Astrocyte (in vitro differentiated cells and primary cell): ENCODE measurements at regions not wholly inside any gene's neighbourhood (a gene's known extent, or its start where the extent isn't known, plus 50 kb on each side); places are given as distances from the start of the nearest gene placed in this dataset.

Experiments
- DNase-seq: peaks from one replicate; pipeline ENCODE4 v3.0.0-alpha.2; 2010; ENCODE audit warnings: low read depth
- FAIRE-seq: peaks from 2 replicates; lab custom pipeline; 2011; peaks lifted over from hg19 to GRCh38; lab: Jason Lieb, UNC
- H2AFZ ChIP-seq: 2 replicates; pipeline ENCODE4 v1.6.0; 2012; ENCODE audit warnings: low read depth, low read length, inconsistent platforms
- H3K27ac ChIP-seq: 2 replicates; pipeline ENCODE4 v1.5.1; 2011; ENCODE audit warnings: low read depth, low read length, inconsistent platforms
- H3K27me3 ChIP-seq: 2 replicates; pipeline ENCODE4 v1.6.0; 2011; ENCODE audit warnings: low read length, inconsistent platforms; ENCODE audit not compliant: insufficient read depth
- H3K36me3 ChIP-seq: 2 replicates; pipeline ENCODE4 v1.5.1; 2011; ENCODE audit warnings: low read length, inconsistent platforms; ENCODE audit not compliant: insufficient read depth
- H3K4me1 ChIP-seq: 2 replicates; pipeline ENCODE4 v1.5.1; 2011; ENCODE audit warnings: low read length, inconsistent platforms; ENCODE audit not compliant: insufficient read depth
- H3K4me2 ChIP-seq: 2 replicates; pipeline ENCODE4 v1.6.0; 2012; ENCODE audit warnings: low read length, inconsistent platforms
- H3K4me3 ChIP-seq: 2 replicates; pipeline ENCODE4 v1.5.1; 2011; ENCODE audit warnings: low read depth, mild to moderate bottlenecking, low read length, inconsistent platforms; ENCODE audit not compliant: insufficient read depth
- H3K79me2 ChIP-seq: 2 replicates; pipeline ENCODE4 v1.6.0; 2012; ENCODE audit warnings: mild to moderate bottlenecking, low read length, inconsistent platforms; ENCODE audit not compliant: insufficient read depth
- H3K9ac ChIP-seq: 2 replicates; pipeline ENCODE4 v1.6.0; 2012; ENCODE audit warnings: mild to moderate bottlenecking, low read length, inconsistent platforms
- H3K9me3 ChIP-seq: 2 replicates; pipeline ENCODE4 v1.5.1; 2012; ENCODE audit warnings: low read depth, mild to moderate bottlenecking, low read length, inconsistent platforms; ENCODE audit not compliant: insufficient read depth
- H4K20me1 ChIP-seq: 2 replicates; pipeline ENCODE4 v1.6.0; 2012; ENCODE audit warnings: low read length, inconsistent platforms; ENCODE audit not compliant: insufficient read depth
- H3K27ac Mint-ChIP-seq: one replicate; pipeline ENCODE4 v1.8.0; 2021; ENCODE audit warnings: mild to moderate bottlenecking, mixed read lengths; ENCODE audit not compliant: unreplicated experiment
- H3K27me3 Mint-ChIP-seq: one replicate; pipeline ENCODE4 v1.8.0; 2021; ENCODE audit warnings: low read depth, mixed read lengths; ENCODE audit not compliant: unreplicated experiment
- H3K36me3 Mint-ChIP-seq: one replicate; pipeline ENCODE4 v1.8.0; 2021; ENCODE audit warnings: low read depth, mixed read lengths; ENCODE audit not compliant: unreplicated experiment
- H3K4me1 Mint-ChIP-seq: one replicate; pipeline ENCODE4 v1.8.0; 2021; ENCODE audit warnings: low read depth, mixed read lengths; ENCODE audit not compliant: unreplicated experiment
- H3K4me3 Mint-ChIP-seq: one replicate; pipeline ENCODE4 v1.8.0; 2021; ENCODE audit warnings: mild to moderate bottlenecking, moderate library complexity, mixed read lengths; ENCODE audit not compliant: unreplicated experiment
- H3K9me3 Mint-ChIP-seq: one replicate; pipeline ENCODE4 v1.8.0; 2021; ENCODE audit warnings: mild to moderate bottlenecking, mixed read lengths; ENCODE audit not compliant: unreplicated experiment
- EZH2 ChIP-seq: IDR thresholded peaks from 2 replicates; pipeline ENCODE4 v1.6.1; 2012; ENCODE audit warnings: mild to moderate bottlenecking, low read length, inconsistent platforms; ENCODE audit not compliant: insufficient read depth
- TF ChIP-seq, protein P1 (sequence below): IDR thresholded peaks from 2 replicates; pipeline ENCODE4 v1.5.1; 2011; ENCODE audit warnings: low read depth, mild to moderate bottlenecking, inconsistent platforms, low read length, moderate library complexity; ENCODE audit not compliant: insufficient read depth

- Histone ChIP-seq H2AFZ (no peak overlapping the region), H3K9ac (no peak overlapping the region), H3K27me3 (peaks cover 2% of the 10 kb centered on the region), H3K9me3 (no peaks in the 10 kb centered on the region), H3K4me1 (no peaks in the 10 kb centered on the region), H3K79me2 (no peaks in the 10 kb centered on the region), H4K20me1 (no peaks in the 10 kb centered on the region), H3K27ac (no peak overlapping the region), H3K36me3 (no peaks in the 10 kb centered on the region), H3K4me3 (no peak overlapping the region), H3K4me2 (no peak overlapping the region)
- Mint-ChIP-seq H3K27me3 (peaks cover 35% of the 10 kb centered on the region), H3K9me3 (peaks cover 19% of the 10 kb centered on the region), H3K4me1 (no peaks in the 10 kb centered on the region), H3K36me3 (peaks cover 5% of the 10 kb centered on the region), H3K27ac (no peak overlapping the region), H3K4me3 (no peak overlapping the region)
- FAIRE-seq, result no peak
- TF ChIP-seq, protein P1, sequence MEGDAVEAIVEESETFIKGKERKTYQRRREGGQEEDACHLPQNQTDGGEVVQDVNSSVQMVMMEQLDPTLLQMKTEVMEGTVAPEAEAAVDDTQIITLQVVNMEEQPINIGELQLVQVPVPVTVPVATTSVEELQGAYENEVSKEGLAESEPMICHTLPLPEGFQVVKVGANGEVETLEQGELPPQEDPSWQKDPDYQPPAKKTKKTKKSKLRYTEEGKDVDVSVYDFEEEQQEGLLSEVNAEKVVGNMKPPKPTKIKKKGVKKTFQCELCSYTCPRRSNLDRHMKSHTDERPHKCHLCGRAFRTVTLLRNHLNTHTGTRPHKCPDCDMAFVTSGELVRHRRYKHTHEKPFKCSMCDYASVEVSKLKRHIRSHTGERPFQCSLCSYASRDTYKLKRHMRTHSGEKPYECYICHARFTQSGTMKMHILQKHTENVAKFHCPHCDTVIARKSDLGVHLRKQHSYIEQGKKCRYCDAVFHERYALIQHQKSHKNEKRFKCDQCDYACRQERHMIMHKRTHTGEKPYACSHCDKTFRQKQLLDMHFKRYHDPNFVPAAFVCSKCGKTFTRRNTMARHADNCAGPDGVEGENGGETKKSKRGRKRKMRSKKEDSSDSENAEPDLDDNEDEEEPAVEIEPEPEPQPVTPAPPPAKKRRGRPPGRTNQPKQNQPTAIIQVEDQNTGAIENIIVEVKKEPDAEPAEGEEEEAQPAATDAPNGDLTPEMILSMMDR, result no peak
- no peak for TF ChIP-seq EZH2
- DNase-seq, result no peak
Observed at GRCh38 chr10:118977835-118978234, 51.7 kb upstream of the NANOS1 start.

- Mint-ChIP-seq H3K27ac (no peak overlapping the region), H3K36me3 (peaks cover 5% of the 10 kb centered on the region), H3K4me3 (no peak overlapping the region), H3K27me3 (peaks cover 35% of the 10 kb centered on the region), H3K4me1 (peaks cover 2% of the 10 kb centered on the region), H3K9me3 (peaks cover 14% of the 10 kb centered on the region)
- Histone ChIP-seq H3K27me3 (peaks cover 2% of the 10 kb centered on the region), H3K9ac (no peak overlapping the region), H2AFZ (no peak overlapping the region), H3K4me2 (no peak overlapping the region), H3K9me3 (no peaks in the 10 kb centered on the region), H3K27ac (no peak overlapping the region), H4K20me1 (no peaks in the 10 kb centered on the region), H3K36me3 (no peaks in the 10 kb centered on the region), H3K4me1 (no peaks in the 10 kb centered on the region), H3K4me3 (no peak overlapping the region), H3K79me2 (no peaks in the 10 kb centered on the region)
- FAIRE-seq (no peak), DNase-seq (no peak)
- TF ChIP-seq, protein P1, result no peak
- TF ChIP-seq EZH2, result no peak
Observed at GRCh38 chr10:118978316-118978997, 51.1 kb upstream of the NANOS1 start.

GRCh38 chr10:118978998-118979350 is 50.5 kb upstream of the NANOS1 start:
- Histone ChIP-seq H3K9me3 (no peaks in the 10 kb centered on the region), H2AFZ (no peak overlapping the region), H3K36me3 (no peaks in the 10 kb centered on the region), H3K4me3 (no peak overlapping the region), H4K20me1 (no peaks in the 10 kb centered on the region), H3K9ac (no peak overlapping the region), H3K79me2 (no peaks in the 10 kb centered on the region), H3K27me3 (peaks cover 2% of the 10 kb centered on the region), H3K4me2 (no peak overlapping the region), H3K4me1 (no peaks in the 10 kb centered on the region), H3K27ac (no peak overlapping the region)
- Mint-ChIP-seq H3K9me3 (peaks cover 10% of the 10 kb centered on the region), H3K36me3 (peaks cover 5% of the 10 kb centered on the region), H3K27me3 (peaks cover 33% of the 10 kb centered on the region), H3K4me3 (no peak overlapping the region), H3K4me1 (peaks cover 2% of the 10 kb centered on the region), H3K27ac (no peak overlapping the region)
- TF ChIP-seq, protein P1, result no peak
- no peak for TF ChIP-seq EZH2
- no peak for FAIRE-seq
- no peak for DNase-seq
